Lung microvascular endothelial cell (primary cell): ENCODE measurements at regions not wholly inside any gene's neighbourhood (a gene's known extent, or its start where the extent isn't known, plus 50 kb on each side); places are given as distances from the start of the nearest gene placed in this dataset.

Experiments used
- DNase-seq, 2 donors: peaks; one replicate each; pipeline versions ENCODE4 v3.0.0 to v3.0.0-alpha.2; 2010; ENCODE audit warnings: low read depth in 2 of 2

DNA sequence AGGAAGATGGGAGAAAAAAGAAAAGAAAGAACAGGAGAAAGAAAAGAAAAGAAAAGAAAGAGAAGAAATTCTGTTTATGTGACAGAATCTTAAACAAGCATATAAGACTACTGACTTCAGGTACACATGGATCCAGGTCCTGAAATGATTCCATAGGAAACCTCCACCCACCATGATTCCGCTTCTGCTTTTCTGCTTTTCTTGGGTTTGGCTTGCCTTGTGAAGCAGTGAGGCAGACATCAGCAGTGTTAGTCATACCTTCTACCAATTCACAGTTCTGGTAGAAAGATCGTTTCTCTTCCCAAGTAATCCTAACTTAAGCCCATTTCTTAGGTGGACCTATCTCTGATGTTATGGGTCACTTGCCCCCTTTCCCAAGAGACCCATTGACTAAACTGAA is 660.1 kb upstream of the RBFOX1 start:
- no peak for DNase-seq

DNA sequence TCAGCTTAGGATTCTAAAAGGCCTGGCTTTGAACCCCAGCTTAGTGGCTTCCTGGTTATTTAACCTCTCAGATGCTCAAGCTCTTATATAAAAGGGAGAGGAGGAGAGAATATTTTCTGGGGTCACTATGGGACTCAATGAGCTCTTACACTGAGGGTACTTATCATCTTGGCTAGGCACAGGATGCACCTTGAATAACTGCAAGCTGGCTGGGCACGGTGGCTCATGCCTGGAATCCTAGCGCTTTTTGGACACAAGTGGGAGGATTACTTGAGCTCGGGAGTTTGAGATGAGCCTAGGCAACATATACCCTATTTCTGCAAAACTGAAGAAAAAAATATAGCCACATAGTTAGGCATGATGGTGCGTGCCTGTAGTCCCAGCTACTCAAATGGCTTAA is 665.3 kb upstream of the RBFOX1 start:
- no peak for DNase-seq

DNA sequence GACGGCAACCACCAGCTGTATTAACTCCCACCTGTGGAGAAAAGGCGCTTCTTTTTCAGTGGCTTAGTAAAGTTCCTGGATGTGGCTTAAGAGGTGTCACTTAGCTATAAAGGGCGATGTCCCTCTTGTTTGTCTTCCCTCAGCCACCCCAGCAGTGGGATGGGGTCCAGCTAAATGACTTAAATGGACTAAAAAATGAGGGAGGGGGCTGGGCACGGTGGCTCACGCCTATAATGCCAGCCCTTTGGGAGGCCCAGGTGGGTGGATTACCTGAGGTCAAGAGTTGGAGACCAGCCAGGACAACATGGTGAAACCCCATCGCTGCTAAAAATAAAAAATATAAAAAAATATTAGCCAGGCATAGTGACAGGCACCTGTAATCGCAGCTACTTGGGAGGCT is 667.5 kb upstream of the RBFOX1 start:
- no peak for DNase-seq

DNA sequence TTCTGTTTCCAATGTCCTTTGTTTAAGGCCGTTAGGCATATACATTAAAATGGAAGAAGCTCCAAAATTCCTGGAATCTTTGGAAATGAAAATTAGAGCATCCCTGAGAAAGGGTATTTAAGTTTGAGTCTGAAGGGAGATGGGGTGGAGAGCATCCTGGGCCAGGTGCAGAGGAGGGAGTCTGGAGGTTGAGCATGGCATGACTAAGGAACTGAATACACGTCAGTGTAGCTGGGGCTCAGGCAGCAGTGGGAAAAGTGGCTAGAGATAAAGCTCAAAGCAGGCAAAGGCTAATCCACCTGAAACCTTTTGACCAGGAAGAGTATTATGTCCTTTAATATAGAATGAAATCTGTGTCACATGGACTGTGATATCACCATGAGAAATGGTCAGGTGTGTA is 669.0 kb upstream of the RBFOX1 start:
- no peak for DNase-seq

DNA sequence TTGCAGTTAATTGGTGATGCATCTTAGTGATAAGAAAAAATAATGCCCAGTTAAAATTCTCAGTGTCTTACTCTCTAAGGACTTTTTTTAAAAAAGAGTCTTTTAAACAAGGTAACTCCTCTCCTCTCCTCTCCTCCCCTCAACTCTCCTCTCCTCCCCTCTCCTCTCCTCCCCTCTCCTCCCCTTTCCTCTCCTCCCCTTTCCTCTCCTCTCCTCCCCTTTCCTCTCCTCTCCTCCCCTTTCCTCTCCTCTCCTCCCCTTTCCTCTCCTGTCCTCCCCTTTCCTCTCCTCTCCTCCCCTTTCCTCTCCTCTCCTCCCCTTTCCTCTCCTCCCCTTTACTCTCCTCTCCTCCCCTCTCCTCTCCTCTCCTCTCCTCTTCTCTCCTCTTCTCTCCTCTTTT is 675.9 kb upstream of the RBFOX1 start:
- no peak for DNase-seq

DNA sequence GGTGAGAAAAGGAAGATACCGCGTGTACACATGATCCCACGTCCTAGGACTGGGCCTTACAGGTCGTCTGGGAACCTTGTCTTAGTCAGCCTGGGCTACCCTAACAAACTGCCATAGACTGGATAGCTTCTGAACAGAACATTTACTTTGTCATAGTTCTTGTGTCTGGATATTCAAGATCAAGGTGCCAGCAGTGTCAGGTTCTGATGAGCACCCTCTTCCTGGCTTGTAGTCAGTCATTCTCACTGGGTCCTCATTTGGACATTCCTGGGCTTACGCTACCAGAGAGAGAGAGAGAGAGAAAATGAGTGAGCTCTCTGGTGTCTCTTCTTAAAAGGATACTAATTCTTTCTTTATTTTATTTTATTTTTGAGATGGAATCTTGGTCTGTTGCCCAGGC is 685.8 kb upstream of the RBFOX1 start:
- DNase-seq, result no peak

DNA sequence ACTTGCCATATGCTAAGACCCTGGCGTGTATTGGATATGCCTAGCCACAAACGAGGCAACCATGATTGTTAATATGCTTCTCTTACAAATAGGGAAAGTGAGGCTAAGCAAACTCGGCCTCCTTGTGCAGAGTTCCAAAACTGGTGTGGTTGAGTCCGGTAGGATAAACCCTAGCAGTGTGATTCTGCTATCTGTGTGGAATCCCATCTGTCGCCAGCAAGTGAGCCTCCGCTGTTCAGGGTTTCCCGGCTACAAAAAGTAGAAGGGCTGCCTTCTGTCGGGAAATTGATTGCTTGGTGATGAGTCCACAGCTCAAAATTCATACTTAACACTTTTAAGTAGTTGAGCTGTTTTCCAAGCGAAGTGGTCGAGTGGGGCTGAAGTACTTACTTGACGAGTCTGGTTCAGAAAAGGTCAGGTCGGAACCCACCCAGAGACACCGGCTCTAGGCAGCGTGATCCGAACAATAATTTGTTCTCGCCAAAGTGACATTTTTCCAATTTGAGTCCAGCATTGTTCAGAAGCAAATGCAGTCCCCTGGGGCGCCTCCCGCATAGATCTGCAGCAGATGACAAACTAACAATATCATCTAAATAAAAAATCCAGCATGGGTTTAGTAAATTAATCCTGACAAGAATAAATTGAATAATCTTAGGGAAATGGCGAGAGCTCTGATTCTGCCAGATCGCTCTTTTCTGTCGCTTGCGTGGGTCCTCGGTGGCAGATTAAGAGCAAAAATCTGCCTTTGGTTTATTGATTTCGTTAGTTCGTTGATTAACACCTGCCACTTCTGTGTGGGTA is 686.7 kb upstream of the RBFOX1 start:
- DNase-seq, result no peak

DNA sequence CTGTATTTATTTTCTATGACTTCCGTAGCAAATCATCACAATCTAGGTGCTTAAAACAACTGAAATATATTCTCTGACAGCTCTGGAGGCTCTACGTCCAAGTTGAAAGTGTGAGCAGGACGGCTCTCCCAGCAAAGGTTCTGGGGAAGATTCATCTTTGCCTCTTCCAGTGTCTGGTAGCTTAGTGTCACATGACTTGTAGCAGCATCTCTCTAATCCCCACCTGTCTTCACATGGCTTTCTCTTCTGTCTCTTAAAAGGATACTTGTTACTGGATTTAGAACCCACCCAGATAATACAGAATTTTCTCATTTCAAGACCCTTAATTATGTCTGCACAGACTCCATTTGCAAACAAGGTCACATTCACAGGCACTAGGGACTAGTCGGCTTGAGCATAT is 687.7 kb upstream of the RBFOX1 start:
- no peak for DNase-seq

DNA sequence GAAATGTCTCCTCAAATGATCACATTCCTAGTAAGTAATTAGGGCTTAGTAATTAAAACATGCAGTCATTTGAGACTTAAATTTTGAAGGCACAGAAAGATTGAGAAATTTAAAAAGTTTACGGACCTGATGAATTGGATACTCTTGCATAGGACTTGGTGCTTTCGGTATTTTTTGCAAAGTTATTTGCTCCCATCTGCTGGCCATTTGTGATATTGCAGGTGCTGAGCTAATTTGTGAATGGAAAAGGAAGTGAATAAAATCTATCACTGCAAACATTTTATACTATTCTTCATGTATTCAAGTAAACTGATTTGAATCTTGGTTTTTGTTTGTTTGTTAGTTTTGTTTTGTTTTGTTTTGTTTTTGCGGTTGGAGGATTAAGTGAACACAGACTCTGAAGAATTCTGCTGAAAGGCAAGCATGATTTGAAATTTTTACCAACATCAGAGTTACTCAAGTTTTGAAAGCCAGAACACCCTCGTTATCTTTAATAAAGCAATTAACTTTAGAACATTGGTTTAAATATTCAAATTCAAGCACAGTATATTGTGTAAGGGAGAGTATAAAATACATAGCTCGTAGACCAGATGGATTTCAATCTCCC is 689.5 kb upstream of the RBFOX1 start:
- DNase-seq, result peak; percentile 58 to 65

DNA sequence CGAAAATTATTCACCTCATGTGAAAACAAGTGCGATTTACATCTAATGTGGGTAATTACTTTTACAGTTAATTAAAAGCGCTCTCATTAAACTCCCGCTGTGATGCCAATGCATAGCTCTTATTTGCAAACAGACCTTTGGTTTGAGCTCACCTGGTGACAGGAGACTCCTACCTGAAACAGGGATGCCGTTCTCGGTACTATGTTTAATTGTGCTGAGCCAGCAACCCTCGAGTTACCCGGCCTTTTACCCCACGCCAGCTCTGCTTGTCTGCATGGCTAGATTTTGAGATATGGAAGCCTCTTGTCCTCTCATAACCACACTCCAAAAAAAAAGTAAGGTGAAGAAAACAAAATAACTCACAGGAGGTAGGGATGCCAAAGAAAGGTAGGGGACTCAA is 690.4 kb upstream of the RBFOX1 start:
- no peak for DNase-seq

DNA sequence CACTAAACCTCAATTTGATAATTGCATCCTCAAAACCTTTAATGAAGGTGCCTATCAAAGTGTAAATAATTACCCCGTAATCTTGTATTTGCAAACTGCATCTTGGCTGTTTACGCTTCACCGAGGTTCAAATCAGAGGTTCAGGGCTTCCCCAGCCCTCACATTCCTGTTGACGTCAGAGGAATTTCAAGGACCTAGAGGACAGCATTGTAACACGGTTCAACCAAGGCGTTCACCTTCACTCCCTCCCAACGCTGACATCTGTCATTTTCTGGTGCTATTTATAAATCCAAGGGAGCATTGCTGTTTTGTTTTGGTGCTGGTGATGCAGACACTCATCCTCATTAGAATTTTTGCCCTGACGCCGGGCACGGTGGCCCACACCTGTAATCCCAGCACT is 691.6 kb upstream of the RBFOX1 start:
- DNase-seq, result no peak

DNA sequence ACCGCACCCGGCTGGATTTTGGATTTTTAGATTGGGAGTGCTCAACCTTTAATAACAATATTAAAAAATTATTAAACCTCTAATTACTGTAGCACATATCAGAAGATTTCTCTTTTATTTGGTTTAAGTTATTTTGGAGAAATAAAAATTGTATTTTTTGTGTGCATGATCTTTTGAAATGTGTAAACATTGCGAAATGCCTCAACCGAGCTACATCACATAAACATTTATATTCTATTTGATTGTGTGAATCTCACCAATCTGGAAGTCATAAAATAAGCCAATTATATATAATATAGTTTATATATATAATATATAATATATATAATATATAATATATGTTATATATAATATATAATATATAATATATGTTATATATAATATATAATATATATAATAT is 696.2 kb upstream of the RBFOX1 start:
- DNase-seq, result no peak

DNA sequence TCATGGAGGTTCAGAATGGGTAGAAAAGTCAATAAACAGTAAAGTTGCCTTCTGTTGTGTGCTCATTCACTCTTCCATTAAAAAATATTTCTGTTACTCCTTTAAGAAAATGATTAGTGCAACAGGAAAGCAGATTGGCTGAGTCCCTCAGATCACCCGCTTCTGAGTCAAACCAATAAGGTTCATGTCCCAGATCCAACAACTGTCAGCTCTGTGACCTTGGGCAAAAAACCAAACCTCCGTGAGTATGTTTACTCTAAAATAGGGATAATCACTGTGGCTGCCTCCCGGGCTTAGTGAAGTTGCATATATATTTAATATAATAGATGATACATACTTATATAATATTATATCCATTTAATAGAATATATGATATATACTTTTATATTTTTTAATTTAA is 698.5 kb upstream of the RBFOX1 start:
- no peak for DNase-seq

DNA sequence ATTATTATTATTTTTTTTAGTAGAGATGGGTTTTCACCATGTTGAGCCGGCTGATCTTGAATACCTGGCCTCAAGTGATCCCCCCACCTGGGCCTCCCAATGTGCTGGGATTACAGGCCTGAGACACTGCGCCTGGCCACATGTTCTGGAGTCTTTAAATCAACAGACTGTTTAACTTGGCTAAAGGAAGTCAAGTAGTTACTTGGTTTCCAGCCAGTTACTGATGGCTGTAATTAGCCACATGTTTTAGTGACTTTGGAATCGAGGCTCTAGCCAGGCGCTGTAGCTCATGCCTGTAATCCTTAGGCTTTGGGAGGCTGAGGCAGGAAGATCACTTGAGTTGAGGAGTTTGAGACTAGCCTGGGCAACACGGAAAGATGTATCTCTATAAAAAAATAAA is 699.2 kb upstream of the RBFOX1 start:
- DNase-seq, result no peak

DNA sequence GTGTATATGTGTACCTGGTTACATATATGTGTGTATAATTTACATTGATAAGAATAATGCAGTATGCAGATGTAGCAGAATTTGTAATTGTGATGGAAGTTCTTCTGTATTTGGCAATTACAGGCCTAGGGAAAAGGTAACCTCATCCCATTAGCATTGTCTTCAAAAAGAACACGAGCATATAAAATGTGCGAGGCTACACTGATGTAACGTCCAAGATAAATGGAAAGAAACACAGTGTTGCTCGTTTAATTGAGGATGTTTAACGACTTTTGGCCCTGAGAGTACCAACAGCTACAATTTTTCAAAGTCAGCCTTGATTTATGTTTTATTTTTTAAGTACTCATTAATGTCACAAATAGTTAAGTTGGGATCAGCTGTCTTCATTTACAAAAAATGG is 703.5 kb upstream of the RBFOX1 start:
- DNase-seq, result no peak

DNA sequence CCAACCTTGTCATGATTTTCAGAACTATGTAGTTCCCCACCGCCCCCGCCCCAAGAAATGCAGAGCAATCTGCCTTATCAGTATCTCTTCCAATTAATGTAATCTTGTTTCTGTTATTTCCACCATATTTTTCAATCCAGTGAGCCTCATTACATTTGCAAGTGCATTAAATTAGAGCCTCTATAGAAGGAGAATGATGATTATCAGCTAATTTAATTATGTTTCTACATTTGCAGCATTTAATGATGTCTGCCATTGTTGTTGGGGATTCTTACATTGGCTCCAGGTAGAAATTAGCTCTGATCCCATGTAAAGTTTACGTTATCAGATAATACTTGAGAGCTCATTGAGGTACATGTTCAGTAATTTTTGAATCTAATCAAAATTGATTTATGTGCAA is 707.0 kb upstream of the RBFOX1 start:
- DNase-seq, result no peak

DNA sequence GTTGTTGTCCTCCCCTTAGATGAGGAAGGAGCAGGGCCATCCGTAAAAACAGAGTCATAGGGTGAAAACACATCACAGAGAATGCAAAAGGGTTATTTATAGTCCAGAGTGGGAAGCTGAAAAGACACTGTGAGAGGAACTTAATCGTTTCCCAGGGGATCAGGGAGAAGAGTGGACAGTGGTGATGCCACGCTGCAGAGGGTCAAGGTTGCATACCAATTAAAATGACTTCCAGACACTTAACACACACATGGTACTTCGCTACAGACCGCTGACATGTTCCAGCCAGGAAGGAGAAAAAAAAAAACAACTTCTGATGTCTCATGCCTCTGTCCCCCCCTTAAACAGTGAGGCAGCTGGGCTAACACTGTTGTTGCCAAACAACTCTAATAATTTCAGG is 713.8 kb upstream of the RBFOX1 start:
- DNase-seq, result no peak

DNA sequence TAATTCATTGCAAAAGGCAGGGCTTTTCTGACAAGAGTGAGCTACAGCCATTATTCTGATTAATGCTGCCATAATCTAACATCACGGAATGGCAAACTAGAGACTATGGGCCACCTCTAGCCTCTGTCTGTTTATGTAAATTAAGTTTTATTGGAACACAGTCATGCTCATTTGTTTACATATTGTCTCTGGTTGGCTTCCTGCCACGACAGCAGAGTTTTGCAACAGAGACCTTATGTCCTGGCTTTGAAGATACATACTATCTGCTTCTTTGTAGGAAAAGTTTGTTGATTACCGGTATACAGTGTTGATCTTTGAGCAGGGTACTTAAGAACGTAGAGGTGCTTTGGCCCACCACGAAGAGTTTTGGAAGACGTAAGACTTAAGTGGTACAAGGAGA is 715.9 kb upstream of the RBFOX1 start:
- DNase-seq, result no peak

DNA sequence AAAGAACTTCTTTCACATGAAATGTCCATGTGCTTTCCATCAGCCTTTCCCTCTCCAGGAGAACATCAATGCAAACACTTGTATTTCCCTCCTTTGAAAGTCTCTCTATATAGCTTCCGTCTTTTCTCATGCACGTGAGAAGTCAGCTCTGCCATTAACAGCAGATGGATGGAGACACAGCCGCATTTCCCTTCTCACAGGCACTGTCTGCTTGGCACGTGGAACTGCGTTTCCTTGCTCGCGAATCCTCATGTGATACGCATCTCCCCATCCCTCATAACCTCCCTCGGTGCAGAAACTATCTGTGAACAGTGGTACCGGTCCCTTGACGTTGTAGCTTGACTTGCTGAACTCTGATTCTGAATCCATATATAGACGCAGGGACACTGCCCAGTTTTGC is 717.0 kb upstream of the RBFOX1 start:
- no peak for DNase-seq

DNA sequence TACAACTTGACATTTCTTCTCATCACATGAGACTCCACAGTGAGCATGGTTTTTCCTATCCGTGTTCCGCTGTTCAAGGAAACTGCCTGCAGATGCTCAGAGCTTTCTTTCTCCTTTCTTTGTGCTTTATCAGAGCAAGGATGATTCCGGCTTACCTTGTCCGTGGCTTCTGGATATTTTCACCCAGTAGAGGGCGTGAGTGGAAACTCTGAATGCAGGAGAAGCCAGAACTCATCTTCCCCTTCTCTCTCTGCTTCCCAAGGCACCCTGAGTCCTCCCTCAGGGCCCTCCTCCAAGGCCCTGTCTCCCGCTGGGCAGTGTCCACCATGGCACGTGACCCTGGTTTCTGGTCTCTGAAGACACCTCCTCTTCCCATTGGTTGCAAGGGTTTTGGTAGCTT is 721.1 kb upstream of the RBFOX1 start:
- DNase-seq, result no peak

DNA sequence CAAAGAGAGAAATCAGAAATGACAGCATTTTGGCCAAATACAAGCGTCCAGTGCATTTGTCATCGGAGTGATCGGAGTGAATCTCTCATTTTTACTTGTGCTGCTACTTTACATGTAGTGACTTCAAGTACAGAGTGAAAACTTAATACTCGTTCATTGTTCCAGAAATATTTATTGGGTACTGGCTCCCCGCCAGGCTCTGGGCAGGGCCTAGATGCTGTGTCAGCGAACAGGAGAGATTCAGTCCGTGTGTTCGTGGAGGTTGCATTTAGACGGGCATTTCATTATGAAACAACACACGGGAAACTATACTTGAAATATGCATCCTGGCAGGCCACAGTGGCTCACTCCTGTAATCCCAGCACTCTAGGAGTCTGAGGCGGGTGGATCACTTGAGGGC is 727.2 kb upstream of the RBFOX1 start:
- DNase-seq, result no peak

DNA sequence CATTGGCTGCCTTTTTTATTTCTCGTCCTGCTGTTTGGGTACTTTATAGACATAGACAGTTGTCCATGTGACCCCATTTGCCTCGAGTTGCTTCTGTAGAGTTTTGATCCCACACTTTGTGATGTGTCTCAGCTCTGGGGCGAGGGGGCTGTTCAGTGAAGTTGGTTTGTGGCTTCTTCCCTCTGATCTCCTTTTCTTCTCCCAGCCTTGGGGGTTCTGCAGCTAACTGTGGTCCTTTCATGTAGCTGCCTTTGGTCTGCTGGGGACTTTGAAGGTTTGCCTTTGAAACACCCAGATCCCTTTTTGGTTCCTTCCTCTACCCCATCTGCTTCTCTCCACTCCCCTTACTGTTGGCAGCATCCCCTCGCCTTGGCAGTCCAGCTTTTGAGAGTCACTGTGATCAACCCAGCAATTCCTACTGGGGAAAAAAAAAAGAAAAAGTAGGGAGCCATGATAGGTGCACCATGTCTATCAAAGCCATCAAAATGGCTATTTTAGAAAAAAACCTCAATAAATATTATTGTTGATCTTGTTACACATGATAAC is 728.8 kb upstream of the RBFOX1 start:
- DNase-seq, result no peak

DNA sequence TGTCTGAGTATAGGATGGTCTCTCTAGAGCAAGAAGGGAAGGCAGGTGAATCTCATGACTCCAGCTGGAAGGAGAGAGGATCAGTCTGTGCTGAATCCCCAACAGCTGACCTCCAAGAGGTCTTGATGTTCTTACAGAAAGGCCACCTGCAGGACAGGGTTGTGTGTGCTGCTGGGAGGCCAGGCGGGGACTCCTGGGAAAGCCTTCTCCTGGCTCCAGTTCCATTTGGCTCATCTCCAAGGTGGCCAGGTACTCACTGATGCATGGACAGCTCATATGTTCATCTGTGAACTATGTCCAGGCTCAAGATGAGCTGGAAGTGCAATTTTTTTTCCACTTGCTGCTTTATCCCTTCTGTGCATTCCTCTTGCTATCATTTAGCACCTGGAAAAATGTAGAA is 730.2 kb upstream of the RBFOX1 start:
- DNase-seq, result no peak
